ENCODE measurements at regions not wholly inside any gene's neighbourhood (a gene's known extent, or its start where the extent isn't known, plus 50 kb on each side); places are given as distances from the start of the nearest gene placed in this dataset.

DNA sequence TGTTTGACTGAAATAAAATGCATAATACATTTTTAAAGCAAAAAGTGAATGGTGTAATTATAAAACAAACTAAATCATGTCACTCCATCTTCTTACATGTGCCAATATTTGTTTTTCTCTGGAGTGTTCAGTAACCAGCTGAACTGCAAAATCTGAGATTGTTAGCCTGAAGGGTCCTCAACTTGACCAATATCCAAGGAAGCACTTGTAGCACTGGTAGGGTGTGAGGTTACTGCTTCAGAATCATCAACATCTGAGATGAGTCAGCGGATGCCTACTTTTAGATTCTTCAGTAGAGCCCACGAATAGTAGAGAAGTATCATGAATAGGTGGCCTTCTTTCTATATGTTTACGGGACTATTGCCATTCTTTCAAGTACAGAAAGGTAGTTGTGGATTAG, 226.7 kb downstream of the TLE4 start:
- no peak overlapping the region for H2BK120ac ChIP-seq (replicated peaks; ENCODE audit: low read depth, low read length)
- no peak overlapping the region for H2AFZ ChIP-seq (ENCODE audit: low read length)
- no peak overlapping the region for H3K4me3 ChIP-seq (ENCODE audit: extremely low read depth in 1 of 4, insufficient read depth in 2 of 4, low read depth in 3 of 4, low read length in 4 of 4)
- H3K23me2 ChIP-seq (ENCODE audit: low read depth, low read length): no peaks in the 10 kb centered on the region
- no peak overlapping the region for H3K9ac ChIP-seq (replicated peaks in 1 of 4; ENCODE audit: extremely low read depth in 1 of 4, low read depth in 3 of 4, low read length in 3 of 4)
- H3K27ac ChIP-seq (ENCODE audit: low read depth, low read length): no peak overlapping the region
- no peak overlapping the region for H2BK5ac ChIP-seq (ENCODE audit: low read depth, low read length)
- no peak overlapping the region for H4K5ac ChIP-seq (ENCODE audit: insufficient read length, low read depth, low read length)
- H3K79me1 ChIP-seq (ENCODE audit: low read depth, low read length): no peaks in the 10 kb centered on the region
- no peak overlapping the region for H3K4me2 ChIP-seq (ENCODE audit: insufficient read depth in 1 of 2, low read depth in 2 of 2, low read length in 2 of 2)
- no peak overlapping the region for H4K8ac ChIP-seq (ENCODE audit: extremely low read depth, insufficient read depth, low read length)
- no peak overlapping the region for H2BK20ac ChIP-seq (ENCODE audit: low read length)
- H3K36me3 ChIP-seq (ENCODE audit: control insufficient read depth in 2 of 4, insufficient read depth in 4 of 4, low read length in 3 of 4): no peaks in the 10 kb centered on the region
- H3K9me3 ChIP-seq (ENCODE audit: insufficient read depth in 2 of 2, low read depth in 1 of 2, low read length in 1 of 2): no peaks in the 10 kb centered on the region
- no peak overlapping the region for H2AK5ac ChIP-seq (ENCODE audit: low read depth, low read length)
- no peak overlapping the region for H3K4ac ChIP-seq (replicated peaks; ENCODE audit: insufficient read length, low read depth, low read length)
- ChIA-PET POLR2A (ENCODE audit: partially characterized antibody) (no interaction called here), CTCF (ENCODE audit: partially characterized antibody) (no interaction called here)
- no peaks in the 10 kb centered on the region for H4K20me1 ChIP-seq (replicated peaks in 1 of 2; ENCODE audit: control insufficient read depth in 1 of 2, insufficient read depth in 2 of 2, low read length in 2 of 2)
- H3K79me2 ChIP-seq (ENCODE audit: control insufficient read depth in 1 of 2, insufficient read depth in 2 of 2, low read length in 2 of 2): no peaks in the 10 kb centered on the region
- DNase-seq (ENCODE audit: low read depth in 1 of 2, low spot score in 2 of 2) (no peak), FAIRE-seq (no peak)
- H3K56ac ChIP-seq (replicated peaks; ENCODE audit: insufficient read length, low read depth, low read length): no peak overlapping the region
- H3K18ac ChIP-seq (ENCODE audit: extremely low read depth, low read length): no peak overlapping the region
- no peak overlapping the region for H4K91ac ChIP-seq (replicated peaks; ENCODE audit: insufficient read length, low read length)
- H2BK12ac ChIP-seq (ENCODE audit: low read depth, low read length): no peak overlapping the region
- WGBS, 2 experiments (ENCODE audit: extremely low coverage in 1 of 2, insufficient coverage in 1 of 2, insufficient read length in 1 of 2, insufficient replicate concordance in 2 of 2, low coverage in 1 of 2, low lambda C conversion rate in 2 of 2, missing lambda C conversion rate in 1 of 2): 87% methylated on average over 3 of the region's 3 CpGs; no CpG with 5 or more reads in 1 of the 2 experiments
- H2BK15ac ChIP-seq (ENCODE audit: low read length): no peak overlapping the region
- H3K23ac ChIP-seq (ENCODE audit: insufficient read length): no peak overlapping the region
- H3K27me3 ChIP-seq (replicated peaks in 1 of 4; ENCODE audit: control insufficient read depth in 3 of 4, extremely low read depth in 1 of 4, insufficient read depth in 3 of 4, low read length in 3 of 4): no peaks in the 10 kb centered on the region
- H3K14ac ChIP-seq (ENCODE audit: insufficient read length): no peak overlapping the region
- no peaks in the 10 kb centered on the region for H3K4me1 ChIP-seq (replicated peaks in 1 of 4; ENCODE audit: control insufficient read depth in 3 of 4, insufficient read depth in 4 of 4, low read length in 3 of 4)
- TF ChIP-seq SAP30 (IDR thresholded peaks at IDR 0.05; ENCODE audit: insufficient read depth, insufficient replicate concordance, low read length) (no peak), SUZ12 (IDR thresholded peaks at IDR 0.05; ENCODE audit: low read length) (no peak), ASH2L (IDR thresholded peaks at IDR 0.05; ENCODE audit: low read length) (no peak), HDAC2 (IDR thresholded peaks at IDR 0.05; ENCODE audit: borderline replicate concordance in 1 of 2, low read depth in 2 of 2, low read length in 2 of 2) (no peak), TAF7 (optimal IDR thresholded peaks at IDR 0.05; ENCODE audit: borderline replicate concordance, low read depth, low read length) (no peak), BCL11A (IDR thresholded peaks at IDR 0.05; ENCODE audit: low read depth in 2 of 2, low read length in 2 of 2) (no peak), E2F6 (IDR thresholded peaks at IDR 0.05) (no peak), ATF2 (IDR thresholded peaks at IDR 0.05; ENCODE audit: low read length) (no peak), GTF2F1 (IDR thresholded peaks at IDR 0.05; ENCODE audit: borderline replicate concordance, low read depth, low read length) (no peak), TCF12 (IDR thresholded peaks at IDR 0.05; ENCODE audit: low read depth, low read length) (no peak), SP1 (IDR thresholded peaks at IDR 0.05; ENCODE audit: low read depth, low read length) (no peak), SRF (IDR thresholded peaks at IDR 0.05; ENCODE audit: low read depth, low read length) (no peak)
